ENCODE measurements at regions not wholly inside any gene's neighbourhood (a gene's known extent, or its start where the extent isn't known, plus 50 kb on each side); places are given as distances from the start of the nearest gene placed in this dataset.

- Histone ChIP-seq H3K9me3 (ENCODE audit: control insufficient read depth, insufficient read depth, low read length) (no peaks in the 10 kb centered on the region), H3K9ac (ENCODE audit: low read depth, low read length) (no peak overlapping the region), H3K36me3 (ENCODE audit: insufficient read depth, low read length) (no peaks in the 10 kb centered on the region), H3K4me1 (ENCODE audit: insufficient read depth, low read length) (peaks cover 7% of the 10 kb centered on the region; the same call in 1 of the 2 replicates)
Observed at GRCh38 chr1:216984536-216984935, 261.3 kb upstream of the ESRRG start.

GRCh38 chr1:216983823-216984222 is 260.6 kb upstream of the ESRRG start:
- Histone ChIP-seq H3K9me3 (ENCODE audit: control insufficient read depth, insufficient read depth, low read length) (no peaks in the 10 kb centered on the region), H3K9ac (ENCODE audit: low read depth, low read length) (no peak overlapping the region), H3K4me1 (ENCODE audit: insufficient read depth, low read length) (peaks cover 7% of the 10 kb centered on the region; the same call in 1 of the 2 replicates), H3K36me3 (ENCODE audit: insufficient read depth, low read length) (no peaks in the 10 kb centered on the region)

- Histone ChIP-seq H3K9me3 (ENCODE audit: control insufficient read depth, insufficient read depth, low read length) (no peaks in the 10 kb centered on the region), H3K36me3 (ENCODE audit: insufficient read depth, low read length) (no peaks in the 10 kb centered on the region), H3K9ac (ENCODE audit: low read depth, low read length) (no peak overlapping the region), H3K4me1 (ENCODE audit: insufficient read depth, low read length) (no peaks in the 10 kb centered on the region)
Observed at GRCh38 chr1:216961516-216961915, 238.3 kb upstream of the ESRRG start.

GRCh38 chr1:216960716-216961115 is 237.5 kb upstream of the ESRRG start:
- H3K4me1 ChIP-seq (ENCODE audit: insufficient read depth, low read length), result no peaks in the 10 kb centered on the region
- no peaks in the 10 kb centered on the region for H3K9me3 ChIP-seq (ENCODE audit: control insufficient read depth, insufficient read depth, low read length)
- H3K36me3 ChIP-seq (ENCODE audit: insufficient read depth, low read length), result no peaks in the 10 kb centered on the region
- no peak overlapping the region for H3K9ac ChIP-seq (ENCODE audit: low read depth, low read length)

DNA sequence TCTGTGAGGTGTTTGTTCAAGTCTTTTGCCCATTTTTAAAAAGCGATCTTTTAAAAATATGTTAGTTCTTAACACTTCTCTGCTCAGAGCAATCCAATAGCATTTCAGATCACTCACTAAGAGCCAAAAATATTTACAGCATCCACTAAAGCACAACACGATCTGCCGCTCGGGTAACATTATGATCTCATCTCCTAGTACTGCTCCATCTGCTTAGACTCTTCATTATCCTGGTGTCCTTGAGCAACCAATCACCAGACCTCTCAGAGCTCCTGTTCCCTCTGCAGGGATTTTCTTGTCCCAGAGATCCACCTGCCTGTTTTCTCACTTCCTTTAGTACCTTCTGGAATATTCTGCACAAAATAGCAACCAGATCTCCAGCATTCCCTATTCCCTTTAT is 235.3 kb upstream of the ESRRG start:
- Histone ChIP-seq H3K36me3 (ENCODE audit: insufficient read depth, low read length) (no peaks in the 10 kb centered on the region), H3K9me3 (ENCODE audit: control insufficient read depth, insufficient read depth, low read length) (no peaks in the 10 kb centered on the region), H3K9ac (ENCODE audit: low read depth, low read length) (no peak overlapping the region), H3K4me1 (ENCODE audit: insufficient read depth, low read length) (no peaks in the 10 kb centered on the region)

DNA sequence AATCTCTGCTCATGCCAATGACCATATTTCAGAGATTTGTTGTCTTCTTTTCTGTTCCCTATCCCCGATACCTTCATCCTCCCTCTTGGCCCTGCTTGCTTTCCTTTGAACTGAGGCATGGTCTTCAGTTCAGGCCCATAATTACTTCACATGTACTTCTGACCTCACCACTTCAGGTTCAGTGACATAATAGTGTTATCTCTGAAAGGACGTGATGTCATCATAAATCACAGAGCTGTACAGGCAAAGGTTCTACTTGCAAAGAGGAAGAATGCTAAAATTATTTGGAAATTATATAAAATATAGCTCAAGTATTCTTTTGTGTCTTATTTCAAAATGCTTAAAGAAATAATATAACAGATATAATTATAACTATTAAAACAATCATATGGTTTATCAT is 230.3 kb upstream of the ESRRG start:
- no peak overlapping the region for H3K9ac ChIP-seq (ENCODE audit: low read depth, low read length)
- no peaks in the 10 kb centered on the region; the same call in 1 of the 2 replicates for H3K4me1 ChIP-seq (ENCODE audit: insufficient read depth, low read length)
- no peaks in the 10 kb centered on the region for H3K9me3 ChIP-seq (ENCODE audit: control insufficient read depth, insufficient read depth, low read length)
- no peaks in the 10 kb centered on the region for H3K36me3 ChIP-seq (ENCODE audit: insufficient read depth, low read length)

GRCh38 chr1:216952864-216953263 is 229.6 kb upstream of the ESRRG start:
- Histone ChIP-seq H3K4me1 (ENCODE audit: insufficient read depth, low read length) (no peaks in the 10 kb centered on the region; the same call in 1 of the 2 replicates), H3K36me3 (ENCODE audit: insufficient read depth, low read length) (no peaks in the 10 kb centered on the region), H3K9ac (ENCODE audit: low read depth, low read length) (no peak overlapping the region), H3K9me3 (ENCODE audit: control insufficient read depth, insufficient read depth, low read length) (no peaks in the 10 kb centered on the region)

DNA sequence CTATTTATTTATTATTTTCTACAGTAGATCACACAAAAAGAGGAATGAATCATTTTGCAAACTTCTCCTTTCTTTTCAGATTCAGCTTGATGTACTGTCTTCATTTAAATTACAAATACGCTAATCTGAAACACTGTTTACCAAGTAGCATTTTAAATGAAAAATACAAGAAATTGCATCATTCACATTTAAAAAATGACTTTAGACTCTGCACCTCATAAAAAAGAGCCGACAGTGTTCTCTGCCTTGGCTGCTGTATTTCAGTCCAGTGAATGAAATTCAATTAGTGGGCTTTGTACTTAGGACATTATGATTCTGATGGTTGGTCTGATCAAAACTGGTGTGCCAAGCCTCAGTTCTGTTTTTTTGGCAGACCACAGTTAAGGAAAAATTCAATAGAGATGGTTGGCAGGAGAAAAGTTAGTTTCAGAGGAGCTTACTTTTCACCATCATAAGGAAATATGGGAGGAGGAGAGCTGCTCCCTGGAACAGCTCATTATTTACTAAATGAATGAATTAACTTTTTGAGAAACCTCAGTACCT is 222.4 kb upstream of the ESRRG start:
- Histone ChIP-seq H3K9ac (ENCODE audit: low read depth, low read length) (no peak overlapping the region), H3K4me1 (ENCODE audit: insufficient read depth, low read length) (peaks cover 21% of the 10 kb centered on the region; the same call in 1 of the 2 replicates), H3K36me3 (ENCODE audit: insufficient read depth, low read length) (no peaks in the 10 kb centered on the region), H3K9me3 (ENCODE audit: control insufficient read depth, insufficient read depth, low read length) (no peaks in the 10 kb centered on the region)

GRCh38 chr1:216944864-216945510 is 221.8 kb upstream of the ESRRG start:
- Histone ChIP-seq H3K36me3 (ENCODE audit: insufficient read depth, low read length) (no peaks in the 10 kb centered on the region), H3K9me3 (ENCODE audit: control insufficient read depth, insufficient read depth, low read length) (no peaks in the 10 kb centered on the region), H3K4me1 (ENCODE audit: insufficient read depth, low read length) (peaks cover 21% of the 10 kb centered on the region; the same call in 1 of the 2 replicates), H3K9ac (ENCODE audit: low read depth, low read length) (no peak overlapping the region)

DNA sequence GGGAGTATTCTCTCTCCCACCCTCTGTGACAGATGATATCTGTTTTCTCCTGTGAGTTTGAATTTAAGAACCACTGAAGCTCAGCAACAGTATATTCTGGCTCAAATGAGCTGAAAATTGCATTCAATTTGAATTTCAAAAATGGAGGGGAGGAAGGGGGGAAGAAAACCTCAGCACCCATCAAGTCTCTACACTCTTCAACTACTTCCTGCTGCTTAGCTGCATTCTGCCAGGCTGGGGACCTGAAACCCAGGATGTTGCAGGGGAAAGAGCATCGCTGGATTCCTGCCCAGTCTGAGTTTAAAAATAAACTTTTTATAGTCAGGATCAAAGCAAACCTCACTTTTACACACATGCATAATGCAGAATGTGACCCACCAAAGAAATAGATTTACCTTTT is 214.3 kb upstream of the ESRRG start:
- Histone ChIP-seq H3K36me3 (ENCODE audit: insufficient read depth, low read length) (no peaks in the 10 kb centered on the region), H3K4me1 (ENCODE audit: insufficient read depth, low read length) (peaks cover 20% of the 10 kb centered on the region), H3K9me3 (ENCODE audit: control insufficient read depth, insufficient read depth, low read length) (no peaks in the 10 kb centered on the region), H3K9ac (ENCODE audit: low read depth, low read length) (no peak overlapping the region)

GRCh38 chr1:216936779-216937178 is 213.6 kb upstream of the ESRRG start:
- Histone ChIP-seq H3K4me1 (ENCODE audit: insufficient read depth, low read length) (peaks cover 20% of the 10 kb centered on the region), H3K36me3 (ENCODE audit: insufficient read depth, low read length) (no peaks in the 10 kb centered on the region), H3K9ac (ENCODE audit: low read depth, low read length) (no peak overlapping the region), H3K9me3 (ENCODE audit: control insufficient read depth, insufficient read depth, low read length) (no peaks in the 10 kb centered on the region)

GRCh38 chr1:216935901-216936300 is 212.7 kb upstream of the ESRRG start:
- H3K4me1 ChIP-seq (ENCODE audit: insufficient read depth, low read length), result peaks cover 20% of the 10 kb centered on the region
- H3K9me3 ChIP-seq (ENCODE audit: control insufficient read depth, insufficient read depth, low read length), result no peaks in the 10 kb centered on the region
- H3K9ac ChIP-seq (ENCODE audit: low read depth, low read length), result no peak overlapping the region
- no peaks in the 10 kb centered on the region for H3K36me3 ChIP-seq (ENCODE audit: insufficient read depth, low read length)

GRCh38 chr1:216932424-216932823 is 209.2 kb upstream of the ESRRG start:
- Histone ChIP-seq H3K9me3 (ENCODE audit: control insufficient read depth, insufficient read depth, low read length) (no peaks in the 10 kb centered on the region), H3K9ac (ENCODE audit: low read depth, low read length) (no peak overlapping the region), H3K4me1 (ENCODE audit: insufficient read depth, low read length) (peaks cover 34% of the 10 kb centered on the region), H3K36me3 (ENCODE audit: insufficient read depth, low read length) (no peaks in the 10 kb centered on the region)

DNA sequence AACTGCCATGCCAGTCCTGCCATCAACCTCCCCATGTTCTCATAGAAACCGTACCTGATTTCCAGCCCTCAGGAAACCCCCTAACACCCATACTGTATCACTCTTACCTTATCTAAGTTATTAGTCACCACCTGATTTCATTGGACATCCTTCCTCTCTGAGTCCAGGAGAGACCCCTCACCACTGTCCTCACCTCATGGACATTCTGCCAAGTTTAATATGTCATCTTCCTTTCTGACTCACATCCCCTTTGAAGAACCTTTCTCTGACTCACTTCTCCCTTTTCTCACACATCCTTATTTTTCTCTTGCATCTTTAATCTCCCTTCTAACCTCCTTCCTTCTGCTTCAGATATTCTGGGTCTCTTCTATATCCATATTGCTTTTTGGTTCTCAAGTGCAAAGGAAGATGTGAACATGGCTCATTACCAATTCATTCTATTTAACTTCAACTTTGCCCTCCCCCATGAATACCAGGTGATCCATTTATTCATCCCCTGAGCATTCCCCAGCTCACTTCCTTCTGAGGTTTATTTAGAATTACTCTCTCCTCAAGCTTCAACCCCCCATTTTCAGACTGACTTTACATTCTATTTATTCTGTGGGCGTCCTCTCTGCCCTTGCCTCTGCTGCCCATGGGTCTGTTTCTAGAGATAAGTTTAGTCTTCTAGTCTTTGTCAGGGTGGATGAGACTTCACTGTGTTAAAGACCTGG is 206.8 kb upstream of the ESRRG start:
- Histone ChIP-seq H3K9me3 (ENCODE audit: control insufficient read depth, insufficient read depth, low read length) (no peaks in the 10 kb centered on the region), H3K4me1 (ENCODE audit: insufficient read depth, low read length) (peaks cover 30% of the 10 kb centered on the region), H3K36me3 (ENCODE audit: insufficient read depth, low read length) (no peaks in the 10 kb centered on the region), H3K9ac (ENCODE audit: low read depth, low read length) (no peak overlapping the region)

- Histone ChIP-seq H3K4me1 (ENCODE audit: insufficient read depth, low read length) (peaks cover 30% of the 10 kb centered on the region), H3K9ac (ENCODE audit: low read depth, low read length) (no peak overlapping the region), H3K9me3 (ENCODE audit: control insufficient read depth, insufficient read depth, low read length) (no peaks in the 10 kb centered on the region), H3K36me3 (ENCODE audit: insufficient read depth, low read length) (no peaks in the 10 kb centered on the region)
Observed at GRCh38 chr1:216927633-216928032, 204.4 kb upstream of the ESRRG start.

Measured in ES-I3 (cell line).